Left ventricle myocardium superior (tissue), 1 donor: ENCODE measurements at regions not wholly inside any gene's neighbourhood (a gene's known extent, or its start where the extent isn't known, plus 50 kb on each side); places are given as distances from the start of the nearest gene placed in this dataset.
A peak's percentile ranks its signal among the peaks of the same experiment; 100 is the strongest.

Experiments
- ATAC-seq: fragments of 200-7000 bp; cut with Tn5 transposase; one replicate; pipeline ENCODE4 v1.9.1; 2020; ENCODE audit warnings: mild to moderate bottlenecking, moderate library complexity
- DNase-seq: peaks from one replicate; pipeline ENCODE4 v3.0.0-alpha.2; 2020
- intact Hi-C: fragments of 100-400 bp; cut with micrococcal nuclease; formaldehyde crosslinking; loops from one replicate; pipeline ENCODE4 v1.11.0; 2022
- donor health status: DM: no; HTN: yes; CAD: no; lungs with severe emphysema.

- no peak for ATAC-seq
- intact Hi-C loops, result no loop called here
- DNase-seq, result no peak
Measured at GRCh38 chr2:9736021-9736420, 105.2 kb upstream of the YWHAQ start.

DNA sequence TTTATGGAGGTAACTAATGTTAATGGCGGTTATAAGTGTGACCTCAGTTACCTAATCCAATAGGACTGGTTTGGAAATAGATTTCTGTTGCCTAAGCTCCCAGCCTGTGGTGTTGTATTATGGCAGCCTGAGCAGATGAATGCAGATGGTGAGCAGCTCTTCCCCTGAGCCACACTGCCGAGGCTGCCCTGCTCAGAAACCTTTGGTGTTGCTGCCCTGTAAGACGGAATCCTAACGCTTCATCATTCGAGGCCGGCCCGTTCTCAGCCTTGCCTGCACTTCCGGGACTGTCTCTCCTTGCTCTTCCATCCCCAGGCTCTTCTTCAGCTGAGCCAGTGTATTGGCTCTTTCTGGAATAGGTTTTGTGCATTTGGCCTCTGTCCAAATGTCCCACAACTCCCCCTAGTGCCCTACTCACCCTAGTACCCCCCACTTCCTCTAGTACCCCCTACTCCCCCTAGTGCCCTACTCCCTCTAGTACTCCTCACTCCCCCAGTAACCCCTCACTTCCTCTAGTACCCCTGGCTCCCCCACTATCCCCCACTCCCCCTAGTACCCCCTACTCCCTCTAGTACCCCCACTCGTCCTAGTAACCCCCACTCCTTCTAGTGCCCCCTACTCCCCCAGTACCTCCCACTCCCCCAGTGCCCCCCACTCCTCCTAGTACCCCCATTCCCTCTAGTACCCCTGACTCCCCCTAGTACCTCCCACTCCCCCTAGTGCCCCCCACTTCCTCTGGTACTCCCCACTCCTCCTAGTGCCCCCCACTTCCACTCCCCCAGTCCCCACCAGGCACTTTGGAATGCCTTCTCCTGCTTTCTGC is 106.0 kb upstream of the TAF1B start:
- ATAC-seq (no peak), DNase-seq (no peak)
- intact Hi-C loops, result no loop called here

GRCh38 chr2:9738062-9738461 is 105.2 kb upstream of the TAF1B start:
- ATAC-seq (no peak), DNase-seq (no peak)
- intact Hi-C loops, result no loop called here

DNA sequence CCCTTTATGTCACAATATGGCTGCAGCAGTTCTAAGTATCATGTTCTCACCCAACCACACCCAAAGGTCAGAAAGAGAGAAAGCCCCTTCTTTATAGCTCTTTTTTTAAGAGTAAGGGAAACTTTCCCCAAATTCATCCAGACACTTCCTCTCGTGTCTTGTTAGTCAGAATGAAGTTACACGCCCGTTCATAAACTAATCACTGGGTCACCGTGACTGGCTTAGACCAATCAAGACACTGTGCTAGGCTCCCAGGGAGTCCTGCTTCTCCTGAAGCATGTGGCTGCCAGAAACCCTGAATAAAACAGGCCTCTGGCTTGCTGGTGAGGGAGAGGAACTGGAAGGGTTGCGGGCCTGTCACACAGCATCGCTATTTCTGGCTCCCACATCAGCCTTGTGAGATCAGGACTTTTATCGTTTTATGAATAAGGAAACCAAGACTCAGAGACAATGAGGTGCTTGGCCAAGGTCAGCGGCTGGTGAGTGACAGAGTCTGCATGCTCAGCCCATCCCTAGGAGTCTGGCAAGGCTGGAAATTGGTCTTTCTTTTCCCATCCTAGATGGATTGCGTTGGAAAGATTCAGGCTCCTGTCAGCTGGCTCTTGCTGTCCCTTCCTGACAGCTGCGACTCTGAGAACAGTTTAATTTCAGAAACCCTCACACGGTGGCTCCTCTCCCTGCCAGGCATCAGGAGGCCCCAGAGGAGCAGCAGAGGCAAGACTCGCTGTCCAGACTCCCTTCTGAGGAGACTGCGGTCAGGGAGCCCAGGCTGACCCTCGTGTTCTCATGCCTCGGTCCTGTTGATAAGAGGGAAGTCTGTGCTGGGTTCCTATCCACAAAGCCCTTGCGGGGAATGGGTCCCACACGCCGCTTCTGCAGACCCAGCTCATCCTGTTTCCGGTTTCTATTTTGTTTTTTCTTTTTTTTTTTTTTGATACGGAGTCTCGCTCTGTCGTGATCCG is 104.5 kb upstream of the TAF1B start:
- intact Hi-C loops, result no loop called here

DNA sequence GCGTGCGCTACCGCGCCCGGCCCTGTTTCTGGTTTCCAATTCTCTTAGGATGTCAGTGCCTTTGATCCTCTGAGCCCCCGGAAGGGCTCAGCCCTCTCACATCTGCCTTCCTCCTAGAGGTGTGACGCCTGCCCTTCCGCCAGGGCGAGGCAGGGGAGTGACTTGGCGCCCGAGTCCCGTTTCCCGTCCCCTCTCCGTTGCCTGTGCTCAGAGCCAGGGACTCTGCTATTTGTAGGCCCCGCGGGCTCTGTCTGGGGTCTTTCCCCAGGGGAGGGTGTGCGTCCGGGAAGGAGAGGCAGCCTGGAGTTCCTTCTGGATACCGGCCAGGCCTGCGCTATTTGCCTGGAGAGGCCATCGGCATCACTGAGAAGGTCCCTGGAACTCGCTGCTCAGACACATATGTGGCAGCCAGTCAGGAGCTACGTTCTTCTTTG is 103.7 kb upstream of the TAF1B start:
- intact Hi-C loops, result no loop called here
- peak; percentile 86 for ATAC-seq
- DNase-seq, result peak; percentile 87

More for the DNA sequence above, 104.5 kb upstream of the TAF1B start:
- ATAC-seq (peak; percentile 67), DNase-seq (peak; percentile 52)

DNA sequence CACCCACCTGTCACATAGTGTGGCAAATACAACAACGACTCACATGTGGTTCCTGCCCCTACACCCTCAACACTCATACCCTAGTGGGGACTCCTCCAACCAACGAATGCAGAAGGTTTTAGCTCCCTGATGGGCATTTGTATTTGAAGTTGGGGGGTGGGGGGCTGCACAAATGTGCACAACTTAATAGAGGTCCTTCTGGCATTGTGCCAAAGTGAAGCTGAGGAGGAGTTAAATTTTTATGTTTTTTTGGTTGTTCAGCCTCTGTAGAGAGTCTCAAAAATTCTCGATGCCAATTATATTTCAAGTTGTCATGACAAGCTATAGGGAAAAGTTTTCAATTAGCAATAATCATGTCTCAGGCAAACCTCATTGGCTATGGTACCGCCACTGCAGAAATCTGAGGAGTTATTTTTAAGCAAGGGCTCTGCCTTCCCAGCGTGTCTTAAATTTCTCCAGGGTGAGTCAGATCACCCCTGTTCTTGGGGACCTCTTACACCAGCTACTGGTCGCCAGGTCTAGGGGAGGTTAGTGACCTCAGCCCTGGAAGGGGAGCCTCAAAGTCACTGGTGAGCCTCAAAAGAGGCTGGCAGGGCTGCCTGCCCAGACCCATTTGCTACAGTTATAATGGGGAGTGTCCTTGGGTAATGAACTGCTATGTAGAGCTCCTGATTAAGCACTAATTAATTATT is 102.7 kb upstream of the TAF1B start:
- intact Hi-C loops, result no loop called here
- no peak for DNase-seq
- no peak for ATAC-seq

DNA sequence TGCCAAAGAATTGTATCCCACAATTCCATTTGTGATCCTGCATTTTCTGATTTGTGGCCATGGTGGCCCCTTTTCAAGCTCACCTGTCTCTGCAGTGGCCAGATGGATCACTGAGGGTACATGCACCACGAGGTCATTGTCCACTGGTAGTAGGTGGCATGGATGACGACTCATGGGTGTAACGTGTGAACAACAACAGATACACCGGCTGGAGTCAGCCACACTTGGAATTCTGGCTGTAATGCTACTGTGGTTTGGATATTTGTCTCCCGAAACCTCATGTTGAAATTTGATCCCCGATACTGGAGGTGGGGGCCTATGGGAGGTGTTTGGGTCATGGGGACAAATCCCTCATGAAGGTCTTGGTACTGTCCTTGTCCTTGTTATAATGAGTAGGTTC is 102.2 kb upstream of the TAF1B start:
- intact Hi-C loops, result no loop called here
- ATAC-seq (no peak), DNase-seq (no peak)

- DNase-seq, result no peak
- no peak for ATAC-seq
- intact Hi-C loops, result no loop called here
Measured at GRCh38 chr2:9742601-9743000, 100.7 kb upstream of the TAF1B start.

DNA sequence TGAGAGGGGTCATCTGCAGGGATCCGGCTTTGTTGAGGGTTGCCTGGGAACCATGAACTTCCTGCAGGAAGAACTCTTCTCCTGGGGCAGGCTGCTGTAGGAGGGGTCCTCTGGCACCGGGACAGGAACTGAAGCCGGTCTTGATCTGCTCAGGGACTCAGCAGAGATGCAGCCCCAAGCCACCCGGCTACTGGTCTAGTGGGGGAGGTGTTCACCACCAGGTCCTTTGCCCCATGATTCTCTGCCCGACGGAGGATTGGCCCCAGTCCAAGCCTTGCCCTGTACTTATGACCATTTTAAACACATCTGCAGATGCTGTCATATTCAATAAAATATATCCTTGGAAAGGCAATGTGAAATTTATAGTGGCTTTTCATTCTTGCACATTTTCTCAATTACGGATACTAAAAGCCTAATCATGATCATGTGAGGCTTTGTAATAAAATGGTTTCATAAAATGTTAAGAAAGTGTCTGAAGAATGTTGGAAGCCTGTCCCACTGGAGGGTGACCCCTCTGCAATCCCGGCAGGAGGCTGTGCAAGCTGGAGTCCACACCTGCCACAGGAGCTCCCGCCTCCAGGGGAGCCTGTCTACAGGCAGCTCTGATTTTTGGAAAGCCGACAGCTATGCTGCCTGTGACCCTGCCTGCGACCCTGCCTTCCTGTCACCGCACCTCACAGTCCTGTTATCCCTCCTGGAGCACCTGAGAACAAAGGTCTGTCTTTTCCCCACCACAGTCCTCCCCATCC is 98.8 kb upstream of the TAF1B start:
- no peak for DNase-seq
- no peak for ATAC-seq
- intact Hi-C loops, result no loop called here

DNA sequence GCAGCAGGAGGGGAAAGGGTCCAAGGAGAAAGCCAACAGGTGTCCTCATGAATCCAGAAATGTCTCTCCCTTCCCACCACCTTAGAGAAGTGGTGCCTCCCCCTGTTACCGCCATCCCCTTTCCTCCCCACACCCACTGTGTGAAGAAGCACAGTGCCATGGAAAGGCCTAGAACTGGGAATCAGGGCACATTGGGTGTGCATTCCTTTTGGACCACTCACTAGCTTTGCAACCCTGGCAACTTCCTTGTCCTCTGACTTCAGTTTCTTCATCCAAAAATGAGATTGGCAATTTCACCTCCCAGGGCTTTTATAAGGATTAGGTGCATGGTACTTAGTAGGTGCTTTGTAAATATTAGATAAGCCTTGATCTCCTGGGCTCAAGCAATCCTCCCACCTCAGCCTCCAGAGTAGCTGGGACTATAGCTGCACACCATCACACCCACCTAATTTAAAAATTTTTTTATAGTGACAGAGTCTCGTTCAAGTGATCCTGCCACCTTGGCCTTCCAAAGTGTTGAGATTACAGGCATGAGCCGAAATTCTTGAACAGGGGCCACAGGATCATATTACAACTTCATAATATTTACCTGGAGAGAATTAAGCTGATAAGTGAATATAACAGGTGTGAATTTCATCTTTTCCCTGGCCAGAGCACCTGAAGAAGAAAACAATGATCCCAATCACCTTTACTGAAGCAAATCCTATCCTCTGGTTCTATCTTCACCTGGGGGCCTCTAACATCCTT is 97.9 kb upstream of the TAF1B start:
- intact Hi-C loops, result no loop called here
- ATAC-seq (no peak), DNase-seq (no peak)

- DNase-seq (no peak), ATAC-seq (no peak)
- intact Hi-C loops, result no loop called here
Measured at GRCh38 chr2:9747396-9747795, 95.9 kb upstream of the TAF1B start.

GRCh38 chr2:9748577-9748976 is 94.7 kb upstream of the TAF1B start:
- DNase-seq (no peak), ATAC-seq (no peak)
- intact Hi-C loops, result no loop called here

DNA sequence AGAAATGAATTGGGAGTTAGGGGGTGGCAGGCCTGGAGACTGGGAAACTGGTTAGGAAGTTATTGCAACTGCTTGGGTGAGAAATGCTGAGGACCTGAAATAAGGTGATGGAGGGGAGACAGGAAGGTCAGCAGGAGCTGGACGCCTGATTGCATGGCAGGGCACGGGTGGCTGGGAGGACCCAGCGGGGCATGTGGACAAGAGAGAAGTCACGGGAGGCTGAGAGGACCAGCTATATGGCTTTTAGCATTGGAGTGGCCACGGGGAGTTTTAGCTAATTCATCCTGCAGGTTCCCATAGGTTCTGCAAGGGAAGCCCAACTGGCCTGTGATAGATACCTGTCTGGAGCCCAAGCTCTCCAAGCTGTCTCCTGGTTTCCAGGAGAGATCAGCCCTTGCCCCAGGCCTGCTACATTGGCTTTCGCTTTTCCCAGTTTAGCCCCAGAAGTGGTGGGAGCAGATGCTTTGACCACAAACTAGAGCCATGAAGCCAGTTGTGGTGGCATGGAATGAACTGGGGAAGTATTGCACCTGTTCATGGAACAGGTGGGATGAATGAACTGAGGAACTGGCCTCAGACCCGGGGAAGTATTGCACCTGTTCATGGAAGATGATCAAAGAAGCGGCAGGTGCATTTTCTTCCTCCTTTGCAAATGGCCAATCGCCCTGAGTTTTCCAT is 93.6 kb upstream of the TAF1B start:
- ATAC-seq (no peak), DNase-seq (no peak)
- intact Hi-C loops, result no loop called here

- DNase-seq, result no peak
- intact Hi-C loops, result no loop called here
- ATAC-seq, result no peak
Measured at GRCh38 chr2:9750224-9751215, 92.8 kb upstream of the TAF1B start.

GRCh38 chr2:9751831-9752230 is 91.4 kb upstream of the TAF1B start:
- intact Hi-C loops, result no loop called here
- DNase-seq (no peak), ATAC-seq (no peak)

GRCh38 chr2:9752441-9753275 is 90.6 kb upstream of the TAF1B start:
- ATAC-seq (no peak), DNase-seq (no peak)
- intact Hi-C loops, result no loop called here
